Transverse colon (tissue), 4 donors: ENCODE measurements at regions not wholly inside any gene's neighbourhood (a gene's known extent, or its start where the extent isn't known, plus 50 kb on each side); places are given as distances from the start of the nearest gene placed in this dataset.

Experiments
- DNase-seq: peaks from one replicate; pipeline ENCODE4 v3.0.0-alpha.2; 2019
- H3K27ac ChIP-seq, 4 donors: fragments of 200-600 bp; sonication (generic); 2 replicates each; pipeline ENCODE4 v1.5.1; 2016 to 2018; ENCODE audit warnings: inconsistent platforms in 4 of 4
- H3K27me3 ChIP-seq: fragments of 200-600 bp; sonication (generic); 2 replicates; pipeline ENCODE4 v1.5.1; 2017; ENCODE audit warnings: inconsistent platforms
- H3K36me3 ChIP-seq, 4 donors: fragments of 200-600 bp; sonication (generic); 2 replicates each; pipeline ENCODE4 v1.5.1; 2017 to 2019; ENCODE audit warnings: inconsistent platforms in 4 of 4
- H3K4me1 ChIP-seq, 4 donors: fragments of 200-600 bp; sonication (generic); 2 replicates each; pipeline ENCODE4 v1.5.1; 2017 to 2020; ENCODE audit warnings: inconsistent platforms in 4 of 4
- H3K4me3 ChIP-seq, 4 donors: fragments of 200-600 bp; sonication (generic); 1 replicate in 1 of 4; 2 replicates in 3 of 4; pipeline versions ENCODE4 v1.5.1 to v1.6.1; 2017 to 2019; ENCODE audit warnings: inconsistent platforms in 4 of 4
- H3K9me3 ChIP-seq, 2 donors: fragments of 200-600 bp; sonication (generic); 2 replicates each; pipeline ENCODE4 v1.5.1; 2017 to 2019; ENCODE audit warnings: inconsistent platforms in 2 of 2
- EP300 ChIP-seq: sonication (generic); formaldehyde crosslinking; IDR thresholded peaks from one replicate; pipeline ENCODE4 v1.6.1; 2017; ENCODE audit warnings: antibody characterized with exemption, low read depth
- POLR2A ChIP-seq: fragments of 450-650 bp; IDR thresholded peaks from one replicate; pipeline ENCODE4 v1.6.1; 2016; ENCODE audit warnings: antibody characterized with exemption, mild to moderate bottlenecking, moderate library complexity
- POLR2AphosphoS5 ChIP-seq, 3 donors: sonication (generic); formaldehyde crosslinking; IDR thresholded peaks; one replicate each; pipeline ENCODE4 v1.6.1; 2016; ENCODE audit warnings: antibody characterized with exemption in 3 of 3
- WGBS, 2 donors: methylation state at CpG; one replicate each; pipeline ENCODE4 v1.1.5; 2018; ENCODE audit warnings: low coverage in 1 of 2; 5-methylcytosine and 5-hydroxymethylcytosine counted together
- in situ Hi-C, 4 donors: fragments of 200-750 bp; cut with MboI; loops; one replicate each; pipeline versions ENCODE4 v1.15.0 to v1.15.1; 2017; ENCODE audit warnings: low sequenced_read_pairs in 3 of 4, low pct_ligation_motif_present in 1 of 4, low pct_unique_long_range_greater_than_20kb in 1 of 4
- intact Hi-C: fragments of 100-400 bp; cut with DNase I; formaldehyde crosslinking; loops from one replicate; pipeline ENCODE4 v1.15.1; 2023; ENCODE audit warnings: low total_unique reads
- TF ChIP-seq, protein P1 (sequence below), 5 experiments: fragments of 200-600 bp in 3 of 5; fragments of 450-650 bp in 2 of 5; sonication (generic) in 3 of 5; IDR thresholded peaks; 1 replicate in 2 of 5; 2 replicates in 3 of 5; pipeline ENCODE4 v1.5.1; 2016 to 2017; ENCODE audit warnings: antibody characterized with exemption in 5 of 5, inconsistent platforms in 3 of 5, mild to moderate bottlenecking in 2 of 5, moderate library complexity in 1 of 5

- no peaks in the 10 kb centered on the region for H3K27me3 ChIP-seq
- 79% methylated on average over 6 of the region's 6 CpGs; no CpG with 5 or more reads in 1 of the 2 donors for WGBS, 2 donors
- H3K9me3 ChIP-seq, result no peaks in the 10 kb centered on the region
- DNase-seq, result no peak
- H3K4me3 ChIP-seq, result no peak overlapping the region
- in situ Hi-C loops (no loop called here), intact Hi-C loops (no loop called here)
- peak overlapping the region in 2 of 4 donors; percentile 57 to 72 for H3K27ac ChIP-seq
- no peaks in the 10 kb centered on the region for H3K4me1 ChIP-seq
- no peak for TF ChIP-seq EP300
- TF ChIP-seq POLR2A, result no peak
- TF ChIP-seq POLR2AphosphoS5 (IDR thresholded peaks at IDR 0.05), result no peak
- TF ChIP-seq, protein P1, sequence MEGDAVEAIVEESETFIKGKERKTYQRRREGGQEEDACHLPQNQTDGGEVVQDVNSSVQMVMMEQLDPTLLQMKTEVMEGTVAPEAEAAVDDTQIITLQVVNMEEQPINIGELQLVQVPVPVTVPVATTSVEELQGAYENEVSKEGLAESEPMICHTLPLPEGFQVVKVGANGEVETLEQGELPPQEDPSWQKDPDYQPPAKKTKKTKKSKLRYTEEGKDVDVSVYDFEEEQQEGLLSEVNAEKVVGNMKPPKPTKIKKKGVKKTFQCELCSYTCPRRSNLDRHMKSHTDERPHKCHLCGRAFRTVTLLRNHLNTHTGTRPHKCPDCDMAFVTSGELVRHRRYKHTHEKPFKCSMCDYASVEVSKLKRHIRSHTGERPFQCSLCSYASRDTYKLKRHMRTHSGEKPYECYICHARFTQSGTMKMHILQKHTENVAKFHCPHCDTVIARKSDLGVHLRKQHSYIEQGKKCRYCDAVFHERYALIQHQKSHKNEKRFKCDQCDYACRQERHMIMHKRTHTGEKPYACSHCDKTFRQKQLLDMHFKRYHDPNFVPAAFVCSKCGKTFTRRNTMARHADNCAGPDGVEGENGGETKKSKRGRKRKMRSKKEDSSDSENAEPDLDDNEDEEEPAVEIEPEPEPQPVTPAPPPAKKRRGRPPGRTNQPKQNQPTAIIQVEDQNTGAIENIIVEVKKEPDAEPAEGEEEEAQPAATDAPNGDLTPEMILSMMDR (IDR thresholded peaks at IDR 0.05), result no peak
- H3K36me3 ChIP-seq, result no peaks in the 10 kb centered on the region
Measured at GRCh38 chr13:40235160-40235796, 431.2 kb downstream of the FOXO1 start.

DNA sequence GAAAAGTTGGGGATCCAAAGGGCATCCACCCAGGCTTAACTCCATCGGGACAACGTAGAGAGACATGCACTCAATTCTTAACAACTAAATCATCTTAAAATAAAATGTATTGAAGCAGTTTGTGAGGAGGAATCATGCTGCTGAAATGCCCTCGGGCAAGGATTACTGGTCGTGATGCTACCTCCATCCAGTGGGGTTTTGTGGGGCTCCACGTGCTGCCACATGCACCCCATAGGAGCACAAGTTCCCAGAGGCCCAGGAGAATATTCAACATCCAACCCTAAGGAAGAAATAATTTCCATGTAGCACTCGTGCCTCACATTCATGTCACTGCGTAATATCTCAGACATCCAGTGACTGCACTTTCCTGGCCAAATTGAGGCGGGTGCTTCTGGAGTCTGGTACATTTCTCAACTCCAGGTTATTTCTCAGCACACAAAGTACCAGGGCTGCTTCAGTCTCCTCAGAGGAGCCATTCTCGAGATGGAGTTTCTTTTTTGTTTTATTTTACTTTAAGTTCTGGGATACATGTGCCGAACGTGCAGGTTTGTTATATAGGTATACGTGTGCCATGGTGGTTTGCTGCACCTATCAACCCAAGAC, 429.8 kb downstream of the FOXO1 start:
- intact Hi-C loops (no loop called here), in situ Hi-C loops (no loop called here)
- no peaks in the 10 kb centered on the region for H3K9me3 ChIP-seq
- no peaks in the 10 kb centered on the region for H3K36me3 ChIP-seq
- no peaks in the 10 kb centered on the region for H3K27me3 ChIP-seq
- WGBS, 2 donors, result 70 to 85% methylated on average over 5 to 12 of the region's 12 CpGs
- no peaks in the 10 kb centered on the region for H3K4me1 ChIP-seq
- no peak overlapping the region for H3K4me3 ChIP-seq
- H3K27ac ChIP-seq, result peak overlapping the region; percentile 34 to 65 (median 50)
- TF ChIP-seq EP300 (no peak), POLR2AphosphoS5 (IDR thresholded peaks at IDR 0.05) (peak in 2 of 3 donors; percentile 17 to 25)
- TF ChIP-seq, protein P1 (IDR thresholded peaks at IDR 0.05), result no peak
- no peak for DNase-seq

- Histone ChIP-seq H3K4me3 (no peak overlapping the region), H3K27me3 (no peaks in the 10 kb centered on the region), H3K36me3 (no peaks in the 10 kb centered on the region), H3K27ac (no peak overlapping the region), H3K4me1 (no peaks in the 10 kb centered on the region), H3K9me3 (no peaks in the 10 kb centered on the region)
- intact Hi-C loops (no loop called here), in situ Hi-C loops (no loop called here)
- TF ChIP-seq, protein P1 (IDR thresholded peaks at IDR 0.05), result no peak
- TF ChIP-seq POLR2A, result no peak
- DNase-seq, result no peak
- WGBS, 2 donors, result 86 to 100% methylated on average over 2 to 3 of the region's 3 CpGs
Measured at GRCh38 chr13:40238761-40239160, 427.7 kb downstream of the FOXO1 start.

DNA sequence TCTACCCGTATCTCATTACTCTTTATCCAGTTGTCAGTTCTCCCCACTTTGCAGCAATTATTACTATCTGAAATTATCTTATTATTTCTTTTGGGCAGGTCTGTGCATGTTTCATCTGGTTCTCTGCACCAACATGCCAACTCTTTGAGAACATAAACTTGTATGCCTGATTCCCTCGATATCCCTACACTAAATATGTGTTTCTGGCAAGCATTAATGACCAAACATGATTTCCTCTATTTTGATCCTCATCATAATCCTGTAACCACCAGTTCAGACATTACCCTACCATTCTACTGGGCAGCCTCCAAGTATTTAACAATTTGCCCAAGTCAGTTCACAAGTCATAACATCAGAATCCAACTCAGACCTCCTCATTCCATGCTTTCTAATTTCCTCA, 426.1 kb downstream of the FOXO1 start:
- no peaks in the 10 kb centered on the region for H3K27me3 ChIP-seq
- H3K36me3 ChIP-seq, result no peaks in the 10 kb centered on the region
- no peak for TF ChIP-seq POLR2AphosphoS5 (IDR thresholded peaks at IDR 0.05)
- TF ChIP-seq POLR2A, result no peak
- TF ChIP-seq EP300, result no peak
- TF ChIP-seq, protein P1 (IDR thresholded peaks at IDR 0.05), result no peak
- H3K27ac ChIP-seq, result no peak overlapping the region
- H3K4me1 ChIP-seq, result no peaks in the 10 kb centered on the region
- H3K4me3 ChIP-seq, result no peak overlapping the region
- WGBS, 2 donors, result 93 to 100% methylated on average over 2 of the region's 2 CpGs
- DNase-seq, result no peak
- H3K9me3 ChIP-seq, result no peaks in the 10 kb centered on the region
- in situ Hi-C loops, result no loop called here
- intact Hi-C loops, result no loop called here
